CD4-positive, alpha-beta memory T cell (primary cell): ENCODE measurements at regions not wholly inside any gene's neighbourhood (a gene's known extent, or its start where the extent isn't known, plus 50 kb on each side); places are given as distances from the start of the nearest gene placed in this dataset.

Experiments used
- CTCF ChIA-PET: fragments of 350-600 bp; sonication (Branson Sonifier 250); formaldehyde crosslinking; loops from one replicate; lab custom pipeline; 2021; ENCODE audit warnings: inconsistent platforms; ENCODE audit not compliant: partially characterized antibody; lab: Charles Lee
- POLR2A ChIA-PET: fragments of 350-600 bp; sonication (Branson Sonifier 250); formaldehyde crosslinking; loops from one replicate; lab custom pipeline; 2021; ENCODE audit not compliant: partially characterized antibody; lab: Charles Lee
- DNase-seq, 5 donors: peaks; one replicate each; pipeline versions ENCODE4 v3.0.0 to v3.0.0-alpha.2; 2020 to 2022; ENCODE audit warnings: mixed read lengths in 1 of 5
- H3K27ac ChIP-seq: one replicate; pipeline ENCODE4 v1.7.0; 2013; ENCODE audit warnings: low read depth, low read length
- H3K27me3 ChIP-seq: 2 replicates; pipeline ENCODE4 v1.7.0; 2013; ENCODE audit warnings: mild to moderate bottlenecking, low read length, moderate library complexity; ENCODE audit not compliant: insufficient read depth
- H3K36me3 ChIP-seq: 2 replicates; pipeline ENCODE4 v1.7.0; 2013; ENCODE audit warnings: mild to moderate bottlenecking, low read length, moderate library complexity; ENCODE audit not compliant: insufficient read depth
- H3K4me1 ChIP-seq: 2 replicates; pipeline ENCODE4 v1.7.0; 2013; ENCODE audit warnings: mild to moderate bottlenecking, low read length, moderate library complexity; ENCODE audit not compliant: insufficient read depth
- H3K4me3 ChIP-seq, 2 donors: one replicate each; pipeline ENCODE4 v1.7.0; 2013; ENCODE audit warnings: low read length in 2 of 2, mild to moderate bottlenecking in 1 of 2
- H3K9me3 ChIP-seq, 2 donors: one replicate each; pipeline ENCODE4 v1.7.0; 2013; ENCODE audit warnings: low read length in 2 of 2, control low read depth in 1 of 2; ENCODE audit not compliant: control insufficient read depth in 1 of 2
- H3K27ac Mint-ChIP-seq, 7 donors: one replicate each; pipeline ENCODE4 v1.8.0; 2020 to 2021; ENCODE audit warnings: mixed read lengths in 7 of 7, mild to moderate bottlenecking in 6 of 7, inconsistent platforms in 3 of 7, moderate library complexity in 3 of 7
- H3K27me3 Mint-ChIP-seq, 2 donors: one replicate each; pipeline ENCODE4 v1.8.0; 2020 to 2021; ENCODE audit warnings: mixed read lengths in 2 of 2
- H3K36me3 Mint-ChIP-seq, 2 donors: one replicate each; pipeline ENCODE4 v1.8.0; 2020 to 2021; ENCODE audit warnings: mixed read lengths in 2 of 2, inconsistent platforms in 1 of 2, mild to moderate bottlenecking in 1 of 2
- H3K4me1 Mint-ChIP-seq, 4 donors: one replicate each; pipeline ENCODE4 v1.8.0; 2020 to 2021; ENCODE audit warnings: mixed read lengths in 4 of 4, mild to moderate bottlenecking in 1 of 4
- H3K4me3 Mint-ChIP-seq, 8 donors: one replicate each; pipeline ENCODE4 v1.8.0; 2020 to 2021; ENCODE audit warnings: mixed read lengths in 8 of 8, mild to moderate bottlenecking in 7 of 8, moderate library complexity in 6 of 8, inconsistent platforms in 3 of 8
- H3K9me3 Mint-ChIP-seq, 8 donors: one replicate each; pipeline ENCODE4 v1.8.0; 2020 to 2021; ENCODE audit warnings: mixed read lengths in 8 of 8, mild to moderate bottlenecking in 5 of 8, inconsistent platforms in 3 of 8, moderate library complexity in 1 of 8
- intact Hi-C: fragments of 100-400 bp; cut with micrococcal nuclease; formaldehyde crosslinking; loops from one replicate; pipeline ENCODE4 v1.15.1; 2023

DNA sequence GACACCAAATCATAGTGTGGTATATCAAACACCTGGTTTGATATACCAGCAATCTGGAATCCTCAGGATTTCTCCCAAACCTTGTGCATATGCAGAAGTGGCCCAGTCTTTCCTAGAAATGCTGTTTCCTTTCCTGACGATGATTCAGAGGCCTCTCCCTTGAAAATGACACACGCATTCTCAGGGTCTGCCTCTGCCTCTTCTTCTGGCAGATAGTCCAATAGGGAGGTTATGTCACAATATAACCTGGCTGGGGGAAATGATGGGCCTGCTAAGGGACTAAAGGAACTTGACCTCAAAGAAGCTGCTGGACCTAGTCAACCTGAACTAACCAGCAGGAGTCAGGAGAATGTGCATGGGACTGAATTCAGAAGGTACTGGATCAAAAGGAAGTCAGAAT lies 435.2 kb downstream of the IDS start:
- POLR2A ChIA-PET = no interaction called here
- Mint-ChIP-seq H3K36me3 (no peaks in the 10 kb centered on the region), H3K27me3 (peaks cover 0 to 2% of the 10 kb centered on the region in 2 donors), H3K4me3 (no peak overlapping the region), H3K27ac (no peak overlapping the region), H3K4me1 (peaks cover 0 to 3% (median 0%) of the 10 kb centered on the region in 4 donors), H3K9me3 (no peaks in the 10 kb centered on the region)
- H3K9me3 ChIP-seq = no peaks in the 10 kb centered on the region
- intact Hi-C loops = no loop called here
- no peak for DNase-seq
- no peaks in the 10 kb centered on the region for H3K4me1 ChIP-seq
- H3K36me3 ChIP-seq = no peaks in the 10 kb centered on the region
- H3K4me3 ChIP-seq = no peak overlapping the region
- no peaks in the 10 kb centered on the region for H3K27me3 ChIP-seq
- CTCF ChIA-PET = no interaction called here
- H3K27ac ChIP-seq = no peak overlapping the region

DNA sequence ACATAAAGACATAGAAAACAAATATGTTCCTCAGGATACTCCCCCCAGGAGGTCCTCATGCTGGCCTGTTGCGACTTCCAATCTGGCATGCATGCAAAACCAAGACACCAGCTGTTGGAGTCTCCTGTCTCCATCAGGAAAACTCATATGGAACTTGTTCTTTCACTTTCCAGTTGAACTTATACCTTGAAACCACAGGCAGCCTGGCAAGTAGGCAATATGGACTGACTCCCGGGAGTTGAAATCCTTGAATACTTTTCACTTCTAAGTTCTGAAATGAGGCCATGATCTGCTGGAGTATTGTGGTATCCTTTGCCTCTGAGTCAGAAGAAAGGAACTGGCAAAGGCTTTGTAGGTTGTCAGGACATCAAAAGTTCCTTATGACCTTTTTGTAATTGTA lies 444.2 kb downstream of the IDS start:
- no peaks in the 10 kb centered on the region for H3K27me3 Mint-ChIP-seq
- no peaks in the 10 kb centered on the region for H3K9me3 Mint-ChIP-seq
- ChIA-PET POLR2A (no interaction called here), CTCF (no interaction called here)
- DNase-seq = no peak
- no peak overlapping the region for H3K27ac Mint-ChIP-seq
- Histone ChIP-seq H3K4me3 (no peak overlapping the region), H3K9me3 (no peaks in the 10 kb centered on the region), H3K27ac (no peak overlapping the region), H3K36me3 (no peaks in the 10 kb centered on the region), H3K27me3 (no peaks in the 10 kb centered on the region), H3K4me1 (no peaks in the 10 kb centered on the region)
- H3K4me1 Mint-ChIP-seq = no peaks in the 10 kb centered on the region
- H3K4me3 Mint-ChIP-seq = no peak overlapping the region
- H3K36me3 Mint-ChIP-seq = no peaks in the 10 kb centered on the region
- intact Hi-C loops = no loop called here
